ENCODE measurements at regions not wholly inside any gene's neighbourhood (a gene's known extent, or its start where the extent isn't known, plus 50 kb on each side); places are given as distances from the start of the nearest gene placed in this dataset.
"Not testable (repeated sequence)": the region's sequence is repeated elsewhere in the genome, so short reads cannot be mapped to it uniquely, and the experiment has no call there.

GRCh38 chr13:38452656-38453055 is 103.0 kb downstream of the UFM1 start:
- dilution Hi-C loops (cut with MboI; ENCODE audit: extremely low pct_ligation_motif_present, low sequenced_read_pairs), result no loop called here
- H3K27ac ChIP-seq (ENCODE audit: control insufficient read depth, insufficient read depth, low read length), result no peak overlapping the region
- FAIRE-seq, result no peak

GRCh38 chr13:38462605-38463004 is 113.0 kb downstream of the UFM1 start:
- Histone ChIP-seq H4K20me1 (ENCODE audit: control insufficient read depth, extremely low read depth, insufficient read depth, low read length) (no peaks in the 10 kb centered on the region), H3K9ac (ENCODE audit: control insufficient read depth, extremely low read depth, insufficient read depth, low read length) (no peak overlapping the region), H3K27ac (ENCODE audit: control insufficient read depth, insufficient read depth, low read length) (no peak overlapping the region), H3K36me3 (ENCODE audit: control insufficient read depth in 2 of 2, extremely low read depth in 1 of 2, insufficient read depth in 2 of 2, low read length in 2 of 2) (no peaks in the 10 kb centered on the region), H3K4me2 (ENCODE audit: control insufficient read depth, extremely low read depth, insufficient read depth, low read depth, low read length) (no peak overlapping the region), H3K9me3 (ENCODE audit: control insufficient read depth, low read depth, low read length) (no peaks in the 10 kb centered on the region), H2AFZ (ENCODE audit: control insufficient read depth, low read length) (no peak overlapping the region), H3K79me2 (ENCODE audit: control insufficient read depth, insufficient read depth, low read length) (no peaks in the 10 kb centered on the region), H3K4me1 (ENCODE audit: control insufficient read depth, extremely low read depth, insufficient read depth, low read length) (no peaks in the 10 kb centered on the region), H3K27me3 (ENCODE audit: control insufficient read depth, extremely low read depth, insufficient read depth, low read length) (no peaks in the 10 kb centered on the region), H3K9me1 (ENCODE audit: control insufficient read depth, extremely low read depth, insufficient read depth, low read length) (no peaks in the 10 kb centered on the region), H3K4me3 (ENCODE audit: control insufficient read depth in 2 of 3, extremely low read depth in 1 of 3, insufficient read depth in 2 of 3, low read depth in 1 of 3, low read length in 3 of 3) (no peak overlapping the region)
- DNase-seq (ENCODE audit: low read depth, low spot score), result no peak
- dilution Hi-C loops (cut with MboI; ENCODE audit: extremely low pct_ligation_motif_present, low sequenced_read_pairs), result no loop called here
- no peak for FAIRE-seq
- no peak for TF ChIP-seq EZH2 (IDR thresholded peaks at IDR 0.05; ENCODE audit: low read length)

More at GRCh38 chr13:38452656-38453055, 103.0 kb downstream of the UFM1 start:
- Histone ChIP-seq H2AFZ (ENCODE audit: control insufficient read depth, low read length) (no peak overlapping the region), H3K4me2 (ENCODE audit: control insufficient read depth, extremely low read depth, insufficient read depth, low read depth, low read length) (no peak overlapping the region), H4K20me1 (ENCODE audit: control insufficient read depth, extremely low read depth, insufficient read depth, low read length) (no peaks in the 10 kb centered on the region), H3K4me1 (ENCODE audit: control insufficient read depth, extremely low read depth, insufficient read depth, low read length) (no peaks in the 10 kb centered on the region), H3K9me1 (ENCODE audit: control insufficient read depth, extremely low read depth, insufficient read depth, low read length) (no peaks in the 10 kb centered on the region), H3K9ac (ENCODE audit: control insufficient read depth, extremely low read depth, insufficient read depth, low read length) (no peak overlapping the region), H3K9me3 (ENCODE audit: control insufficient read depth, low read depth, low read length) (no peaks in the 10 kb centered on the region), H3K79me2 (ENCODE audit: control insufficient read depth, insufficient read depth, low read length) (no peaks in the 10 kb centered on the region), H3K27me3 (ENCODE audit: control insufficient read depth, extremely low read depth, insufficient read depth, low read length) (peaks cover 4% of the 10 kb centered on the region), H3K4me3 (ENCODE audit: control insufficient read depth in 2 of 3, extremely low read depth in 1 of 3, insufficient read depth in 2 of 3, low read depth in 1 of 3, low read length in 3 of 3) (no peak overlapping the region), H3K36me3 (ENCODE audit: control insufficient read depth in 2 of 2, extremely low read depth in 1 of 2, insufficient read depth in 2 of 2, low read length in 2 of 2) (no peaks in the 10 kb centered on the region)
- DNase-seq (ENCODE audit: low read depth, low spot score), result no peak
- TF ChIP-seq, protein P1, sequence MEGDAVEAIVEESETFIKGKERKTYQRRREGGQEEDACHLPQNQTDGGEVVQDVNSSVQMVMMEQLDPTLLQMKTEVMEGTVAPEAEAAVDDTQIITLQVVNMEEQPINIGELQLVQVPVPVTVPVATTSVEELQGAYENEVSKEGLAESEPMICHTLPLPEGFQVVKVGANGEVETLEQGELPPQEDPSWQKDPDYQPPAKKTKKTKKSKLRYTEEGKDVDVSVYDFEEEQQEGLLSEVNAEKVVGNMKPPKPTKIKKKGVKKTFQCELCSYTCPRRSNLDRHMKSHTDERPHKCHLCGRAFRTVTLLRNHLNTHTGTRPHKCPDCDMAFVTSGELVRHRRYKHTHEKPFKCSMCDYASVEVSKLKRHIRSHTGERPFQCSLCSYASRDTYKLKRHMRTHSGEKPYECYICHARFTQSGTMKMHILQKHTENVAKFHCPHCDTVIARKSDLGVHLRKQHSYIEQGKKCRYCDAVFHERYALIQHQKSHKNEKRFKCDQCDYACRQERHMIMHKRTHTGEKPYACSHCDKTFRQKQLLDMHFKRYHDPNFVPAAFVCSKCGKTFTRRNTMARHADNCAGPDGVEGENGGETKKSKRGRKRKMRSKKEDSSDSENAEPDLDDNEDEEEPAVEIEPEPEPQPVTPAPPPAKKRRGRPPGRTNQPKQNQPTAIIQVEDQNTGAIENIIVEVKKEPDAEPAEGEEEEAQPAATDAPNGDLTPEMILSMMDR (optimal IDR thresholded peaks at IDR 0.05 in 1 of 3, IDR thresholded peaks at IDR 0.05 in 1 of 3, conservative IDR thresholded peaks at IDR 0.05 in 1 of 3; ENCODE audit: extremely low read depth in 1 of 3, insufficient read depth in 2 of 3, low read length in 3 of 3), result no peak
- TF ChIP-seq EZH2 (IDR thresholded peaks at IDR 0.05; ENCODE audit: low read length), result no peak

DNA sequence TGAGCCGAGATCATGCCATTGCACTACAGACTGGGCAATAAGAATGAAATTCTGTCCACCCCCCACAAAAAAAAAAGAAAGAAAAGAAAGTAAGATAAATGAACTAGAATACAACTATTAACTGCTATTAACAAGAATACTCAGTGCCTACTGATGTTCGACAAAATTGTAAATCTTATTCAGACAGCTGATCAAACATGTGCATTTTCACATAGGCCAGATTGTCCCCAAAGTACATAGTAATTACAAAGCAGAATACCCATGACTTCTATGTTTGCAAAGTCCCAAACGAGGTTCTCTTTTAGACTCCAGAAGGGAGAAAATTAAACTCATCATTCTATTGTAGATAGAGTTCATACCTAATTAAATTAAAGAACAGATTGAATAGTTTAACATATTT is 113.4 kb downstream of the UFM1 start:
- H4K20me1 ChIP-seq (ENCODE audit: control insufficient read depth, extremely low read depth, insufficient read depth, low read length), result no peaks in the 10 kb centered on the region
- H3K4me3 ChIP-seq (ENCODE audit: control insufficient read depth in 2 of 3, extremely low read depth in 1 of 3, insufficient read depth in 2 of 3, low read depth in 1 of 3, low read length in 3 of 3), result no peak overlapping the region
- H3K36me3 ChIP-seq (ENCODE audit: control insufficient read depth in 2 of 2, extremely low read depth in 1 of 2, insufficient read depth in 2 of 2, low read length in 2 of 2), result no peaks in the 10 kb centered on the region
- no peak for FAIRE-seq
- no peaks in the 10 kb centered on the region for H3K79me2 ChIP-seq (ENCODE audit: control insufficient read depth, insufficient read depth, low read length)
- H2AFZ ChIP-seq (ENCODE audit: control insufficient read depth, low read length), result no peak overlapping the region
- no peak for DNase-seq (ENCODE audit: low read depth, low spot score)
- no peak for TF ChIP-seq EZH2 (IDR thresholded peaks at IDR 0.05; ENCODE audit: low read length)
- TF ChIP-seq, protein P1 (optimal IDR thresholded peaks at IDR 0.05 in 1 of 3, IDR thresholded peaks at IDR 0.05 in 1 of 3, conservative IDR thresholded peaks at IDR 0.05 in 1 of 3; ENCODE audit: extremely low read depth in 1 of 3, insufficient read depth in 2 of 3, low read length in 3 of 3), result no peak
- no peaks in the 10 kb centered on the region for H3K27me3 ChIP-seq (ENCODE audit: control insufficient read depth, extremely low read depth, insufficient read depth, low read length)
- H3K9ac ChIP-seq (ENCODE audit: control insufficient read depth, extremely low read depth, insufficient read depth, low read length), result no peak overlapping the region
- H3K4me1 ChIP-seq (ENCODE audit: control insufficient read depth, extremely low read depth, insufficient read depth, low read length), result no peaks in the 10 kb centered on the region
- H3K9me1 ChIP-seq (ENCODE audit: control insufficient read depth, extremely low read depth, insufficient read depth, low read length), result no peaks in the 10 kb centered on the region
- H3K4me2 ChIP-seq (ENCODE audit: control insufficient read depth, extremely low read depth, insufficient read depth, low read depth, low read length), result no peak overlapping the region
- H3K9me3 ChIP-seq (ENCODE audit: control insufficient read depth, low read depth, low read length), result no peaks in the 10 kb centered on the region
- H3K27ac ChIP-seq (ENCODE audit: control insufficient read depth, insufficient read depth, low read length), result no peak overlapping the region
- dilution Hi-C loops (cut with MboI; ENCODE audit: extremely low pct_ligation_motif_present, low sequenced_read_pairs), result no loop called here

DNA sequence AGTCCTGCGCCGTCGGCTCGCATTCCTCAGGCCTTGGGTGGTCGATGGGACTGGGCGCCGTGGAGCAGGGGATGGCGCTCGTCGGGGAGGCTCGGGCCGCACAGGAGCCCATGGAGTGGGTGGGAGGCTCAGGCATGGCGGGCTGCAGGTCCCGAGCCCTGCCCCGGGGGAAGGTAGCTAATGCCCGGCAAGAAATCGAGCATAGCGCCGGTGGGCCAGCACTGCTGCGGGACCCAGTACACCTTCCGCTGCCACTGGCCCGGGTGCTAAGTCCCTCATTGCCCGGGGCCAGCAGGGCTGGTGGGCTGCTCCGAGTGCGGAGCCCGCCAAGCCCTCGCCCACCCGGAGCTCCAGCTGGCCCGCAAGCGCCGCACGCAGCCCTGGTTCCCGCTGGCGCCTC is 122.8 kb downstream of the UFM1 start:
- H3K9me3 ChIP-seq (ENCODE audit: control insufficient read depth, low read depth, low read length); DNase-seq (ENCODE audit: low read depth, low spot score); H2AFZ ChIP-seq (ENCODE audit: control insufficient read depth, low read length); dilution Hi-C loops (cut with MboI; ENCODE audit: extremely low pct_ligation_motif_present, low sequenced_read_pairs); H3K9ac ChIP-seq (ENCODE audit: control insufficient read depth, extremely low read depth, insufficient read depth, low read length); H3K36me3 ChIP-seq (ENCODE audit: control insufficient read depth in 2 of 2, extremely low read depth in 1 of 2, insufficient read depth in 2 of 2, low read length in 2 of 2); H3K79me2 ChIP-seq (ENCODE audit: control insufficient read depth, insufficient read depth, low read length); H3K4me2 ChIP-seq (ENCODE audit: control insufficient read depth, extremely low read depth, insufficient read depth, low read depth, low read length); H4K20me1 ChIP-seq (ENCODE audit: control insufficient read depth, extremely low read depth, insufficient read depth, low read length); FAIRE-seq; H3K9me1 ChIP-seq (ENCODE audit: control insufficient read depth, extremely low read depth, insufficient read depth, low read length); H3K4me3 ChIP-seq (ENCODE audit: control insufficient read depth in 2 of 3, extremely low read depth in 1 of 3, insufficient read depth in 2 of 3, low read depth in 1 of 3, low read length in 3 of 3); H3K27me3 ChIP-seq (ENCODE audit: control insufficient read depth, extremely low read depth, insufficient read depth, low read length); H3K4me1 ChIP-seq (ENCODE audit: control insufficient read depth, extremely low read depth, insufficient read depth, low read length); H3K27ac ChIP-seq (ENCODE audit: control insufficient read depth, insufficient read depth, low read length): not testable (repeated sequence)
